K562 (cell line): ENCODE measurements at regions not wholly inside any gene's neighbourhood (a gene's known extent, or its start where the extent isn't known, plus 50 kb on each side); places are given as distances from the start of the nearest gene placed in this dataset.

Experiments
- ATAC-seq: fragments of 200-7000 bp; cut with Tn5 transposase; 3 replicates; pipeline ENCODE4 v1.9.1; 2020; ENCODE audit warnings: moderate library complexity
- BruUV-seq: library from RNA; stranded (reverse); fragments of 400-500 nt; replicated peaks from 2 replicates; lab custom pipeline; 2021; lab: Mats Ljungman, UMichigan
- CTCF ChIA-PET: fragments of 300-600 bp; formaldehyde crosslinking; extraction: SDS; loops from one replicate; lab custom pipeline; 2021; ENCODE audit warnings: low intra/inter-chr PET ratio; lab: Yijun Ruan, JAX
- POLR2A ChIA-PET: fragments of 300-600, 350-650 bp; sonication (Branson Sonifier 250); formaldehyde crosslinking; extraction: SDS; loops from one replicate; lab custom pipeline; 2021; ENCODE audit warnings: antibody characterized with exemption, inconsistent platforms; lab: Yijun Ruan, JAX
- DNase-seq, 4 experiments: peaks; one replicate each; pipeline versions ENCODE4 v3.0.0 to v3.0.0-alpha.2; 2011 to 2018; ENCODE audit warnings: low spot score in 3 of 4, mixed read lengths in 3 of 4; ENCODE audit errors: extremely low read depth in 1 of 4
- FAIRE-seq: peaks from 2 replicates; lab custom pipeline; 2011; peaks lifted over from hg19 to GRCh38; lab: Jason Lieb, UNC
- H2AFZ ChIP-seq: 2 replicates; pipeline ENCODE4 v1.6.0; 2011; ENCODE audit warnings: low read depth, low read length, control low read depth, inconsistent platforms
- H3K27ac ChIP-seq: fragments of 200-600 bp; 3 replicates; pipeline ENCODE4 v1.8.0; 2011; ENCODE audit warnings: low read depth, mild to moderate bottlenecking, control low read depth, inconsistent platforms, low read length, moderate library complexity, mixed read lengths; ENCODE audit errors: extremely low read depth
- H3K27me3 ChIP-seq, 2 experiments: fragments of 300-600 bp in 1 of 2; 2 replicates in 1 of 2; 3 replicates in 1 of 2; pipeline versions ENCODE4 v1.6.0 to v1.8.0; 2011; ENCODE audit warnings: inconsistent platforms in 2 of 2, low read length in 2 of 2, mild to moderate bottlenecking in 1 of 2, mixed read lengths in 1 of 2, moderate library complexity in 1 of 2; ENCODE audit not compliant: control insufficient read depth in 2 of 2, insufficient read depth in 2 of 2
- H3K36me3 ChIP-seq: fragments of 300-600 bp; 3 replicates; pipeline ENCODE4 v1.8.0; 2011; ENCODE audit warnings: mild to moderate bottlenecking, low read length, inconsistent platforms; ENCODE audit not compliant: control insufficient read depth, insufficient read depth
- H3K4me1 ChIP-seq, 2 experiments: fragments of 200-600 bp in 1 of 2; replicated peaks in 1 of 2; 2 replicates in 1 of 2; 3 replicates in 1 of 2; pipeline versions ENCODE4 v1.5.1 to v1.8.0; 2011; ENCODE audit warnings: inconsistent platforms in 2 of 2, low read length in 2 of 2, mild to moderate bottlenecking in 1 of 2, mixed read lengths in 1 of 2, moderate library complexity in 1 of 2; ENCODE audit not compliant: control insufficient read depth in 2 of 2, insufficient read depth in 2 of 2
- H3K4me2 ChIP-seq: 2 replicates; pipeline ENCODE4 v1.6.1; 2011; ENCODE audit warnings: low read length, control low read depth, inconsistent platforms, mixed read lengths; ENCODE audit not compliant: insufficient read depth
- H3K4me3 ChIP-seq: fragments of 200-600 bp; sonication (generic), shearing (Covaris generic); 2 replicates; pipeline ENCODE4 v1.5.1; 2016; ENCODE audit warnings: control low read depth, inconsistent platforms
- H3K79me2 ChIP-seq: fragments of 200-600 bp; 3 replicates; pipeline ENCODE4 v1.8.0; 2011; ENCODE audit warnings: low read length, inconsistent platforms; ENCODE audit not compliant: control insufficient read depth, insufficient read depth
- H3K9ac ChIP-seq, 2 experiments: 2 replicates each; pipeline versions ENCODE4 v1.6.0 to v1.6.1; 2011; ENCODE audit warnings: low read depth in 2 of 2, low read length in 2 of 2, control low read depth in 1 of 2, inconsistent platforms in 1 of 2, mild to moderate bottlenecking in 1 of 2, mixed read lengths in 1 of 2; ENCODE audit not compliant: insufficient read depth in 1 of 2
- H3K9me1 ChIP-seq: one replicate; pipeline ENCODE4 v1.6.0; 2011; ENCODE audit warnings: inconsistent platforms, mild to moderate bottlenecking, low read length, moderate library complexity; ENCODE audit not compliant: control insufficient read depth, insufficient read depth
- H3K9me3 ChIP-seq: replicated peaks from 2 replicates; pipeline ENCODE4 v1.5.1; 2011; ENCODE audit warnings: low read depth, low read length, inconsistent platforms; ENCODE audit not compliant: control insufficient read depth, insufficient read depth
- H4K20me1 ChIP-seq: replicated peaks from 2 replicates; pipeline ENCODE4 v1.6.1; 2011; ENCODE audit warnings: low read length, inconsistent platforms, mixed read lengths; ENCODE audit not compliant: control insufficient read depth, insufficient read depth
- CBFA2T2 ChIP-seq: fragments of 450-650 bp; conservative IDR thresholded peaks from 2 replicates; pipeline ENCODE4 v1.6.1; 2017; ENCODE audit warnings: mild to moderate bottlenecking
- DPF2 ChIP-seq: fragments of 450-650 bp; IDR thresholded peaks from 2 replicates; pipeline ENCODE4 v1.6.1; 2016
- MBD1 ChIP-seq: fragments of 250-450 bp; sonication (Bioruptor Pico); IDR thresholded peaks from 2 replicates; pipeline ENCODE4 v1.8.0; 2022; ENCODE audit warnings: inconsistent platforms
- MYNN ChIP-seq, 2 experiments: sonication (generic); formaldehyde crosslinking in 1 of 2; IDR thresholded peaks; 2 replicates each; pipeline versions ENCODE4 v1.5.0 to v1.6.1; 2016 to 2020; ENCODE audit warnings: antibody characterized with exemption in 1 of 2, missing genetic modification reagents in 1 of 2
- NCOA4 ChIP-seq: fragments of 450-650 bp; IDR thresholded peaks from 2 replicates; pipeline ENCODE4 v1.6.1; 2018; ENCODE audit warnings: mild to moderate bottlenecking; ENCODE audit not compliant: partially characterized antibody
- NFIC ChIP-seq: fragments of 450-650 bp; IDR thresholded peaks from 2 replicates; pipeline ENCODE4 v1.6.1; 2017; ENCODE audit warnings: mild to moderate bottlenecking, inconsistent platforms
- STAT6 ChIP-seq: sonication (generic); formaldehyde crosslinking; IDR thresholded peaks from 2 replicates; pipeline ENCODE4 v1.8.1; 2023; ENCODE audit warnings: mild to moderate bottlenecking, missing genetic modification reagents
- ZBTB8A ChIP-seq: fragments of 450-650 bp; IDR thresholded peaks from 2 replicates; pipeline ENCODE4 v1.6.1; 2018; ENCODE audit warnings: mild to moderate bottlenecking, moderate library complexity; ENCODE audit not compliant: partially characterized antibody
- ZNF253 ChIP-seq: fragments of 250-450 bp; sonication (Bioruptor Pico); conservative IDR thresholded peaks from 2 replicates; pipeline ENCODE4 v1.6.1; 2021; ENCODE audit warnings: mild to moderate bottlenecking
- WGBS: fragments of 100-300 bp; shearing (Covaris generic); methylation state at CpG from one replicate; pipeline ENCODE4 v1.1.6; 2016; ENCODE audit warnings: low coverage, mixed read lengths; ENCODE audit not compliant: insufficient coverage; ENCODE audit errors: missing lambda C conversion rate; 5-methylcytosine and 5-hydroxymethylcytosine counted together
- in situ Hi-C: fragments of 300-500 bp; cut with MboI; formaldehyde crosslinking; loops from 4 replicates; pipeline ENCODE4 v1.15.0; 2018; ENCODE audit warnings: inconsistent platforms, mixed read lengths
- intact Hi-C: fragments of 100-400 bp; cut with micrococcal nuclease; formaldehyde crosslinking; loops from 2 replicates; pipeline ENCODE4 v1.14.2; 2022
- TF ChIP-seq, protein P1 (sequence below), 2 experiments: IDR thresholded peaks; 2 replicates each; pipeline ENCODE4 v1.6.1; 2011; ENCODE audit warnings: borderline replicate concordance in 1 of 2, control low read depth in 1 of 2, low read depth in 1 of 2, low read length in 1 of 2, mild to moderate bottlenecking in 1 of 2, mixed read lengths in 1 of 2, moderate library complexity in 1 of 2; ENCODE audit not compliant: insufficient read depth in 1 of 2, insufficient read length in 1 of 2, poor library complexity in 1 of 2, severe bottlenecking in 1 of 2; ENCODE audit errors: extremely low read depth in 1 of 2

DNA sequence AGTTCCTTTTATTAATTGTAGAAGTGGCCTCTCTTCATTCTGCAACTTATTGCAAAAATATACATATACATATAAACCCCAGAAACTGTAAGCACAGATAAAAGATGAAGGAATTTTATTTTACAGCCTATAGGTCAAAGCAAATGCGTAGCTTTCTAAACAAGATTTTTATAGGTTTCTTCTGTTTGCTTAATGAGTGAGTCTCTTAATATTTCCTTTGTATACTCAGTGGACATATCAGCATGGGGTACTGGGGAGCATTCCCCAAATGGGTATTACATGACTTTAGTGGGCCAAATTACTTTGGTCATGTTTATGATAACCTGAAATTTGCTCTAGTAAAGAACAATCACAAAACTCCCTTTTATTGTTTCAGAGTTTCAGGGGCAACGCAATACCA, 1698.6 kb upstream of the IGFBP7 start:
- DNase-seq, result no peak
- Histone ChIP-seq H3K36me3 (no peaks in the 10 kb centered on the region), H3K79me2 (no peaks in the 10 kb centered on the region), H3K4me3 (no peak overlapping the region), H4K20me1 (no peaks in the 10 kb centered on the region), H3K4me2 (no peak overlapping the region), H3K27me3 (no peaks in the 10 kb centered on the region), H3K9ac (no peak overlapping the region), H3K4me1 (no peaks in the 10 kb centered on the region), H3K9me1 (no peaks in the 10 kb centered on the region), H3K27ac (no peak overlapping the region), H2AFZ (no peak overlapping the region), H3K9me3 (no peaks in the 10 kb centered on the region)
- no peak for ATAC-seq
- FAIRE-seq, result no peak
- intact Hi-C loops, result no loop called here
- in situ Hi-C loops, result loop anchor here (25.0 kb wide), 1 partner anchor 128 kb away; no protein-coding TSS in a partner anchor
- BruUV-seq, result no TSS peak
- ChIA-PET POLR2A (no interaction called here), CTCF (no interaction called here)
- 0% methylated on average over 2 of the region's 2 CpGs for WGBS
- TF ChIP-seq CBFA2T2 (no peak), MYNN (IDR thresholded peaks at IDR 0.05) (no peak), MYNN (CRISPR knock-in tag; IDR thresholded peaks at IDR 0.05) (no peak), MBD1 (CRISPR knock-in tag) (no peak), STAT6 (CRISPR knock-in tag) (no peak), NFIC (no peak), NCOA4 (no peak), DPF2 (no peak), ZBTB8A (no peak), ZNF253 (CRISPR knock-in tag) (no peak)
- TF ChIP-seq, protein P1, sequence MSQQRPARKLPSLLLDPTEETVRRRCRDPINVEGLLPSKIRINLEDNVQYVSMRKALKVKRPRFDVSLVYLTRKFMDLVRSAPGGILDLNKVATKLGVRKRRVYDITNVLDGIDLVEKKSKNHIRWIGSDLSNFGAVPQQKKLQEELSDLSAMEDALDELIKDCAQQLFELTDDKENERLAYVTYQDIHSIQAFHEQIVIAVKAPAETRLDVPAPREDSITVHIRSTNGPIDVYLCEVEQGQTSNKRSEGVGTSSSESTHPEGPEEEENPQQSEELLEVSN (IDR thresholded peaks at IDR 0.05; ENCODE audit: borderline replicate concordance in 1 of 2, extremely low read depth in 1 of 2, insufficient read depth in 1 of 2, insufficient read length in 1 of 2, low read depth in 1 of 2, low read length in 1 of 2, poor library complexity in 1 of 2, severe bottlenecking in 1 of 2), result no peak
